ENCODE measurements at regions not wholly inside any gene's neighbourhood (a gene's known extent, or its start where the extent isn't known, plus 50 kb on each side); places are given as distances from the start of the nearest gene placed in this dataset.

DNA sequence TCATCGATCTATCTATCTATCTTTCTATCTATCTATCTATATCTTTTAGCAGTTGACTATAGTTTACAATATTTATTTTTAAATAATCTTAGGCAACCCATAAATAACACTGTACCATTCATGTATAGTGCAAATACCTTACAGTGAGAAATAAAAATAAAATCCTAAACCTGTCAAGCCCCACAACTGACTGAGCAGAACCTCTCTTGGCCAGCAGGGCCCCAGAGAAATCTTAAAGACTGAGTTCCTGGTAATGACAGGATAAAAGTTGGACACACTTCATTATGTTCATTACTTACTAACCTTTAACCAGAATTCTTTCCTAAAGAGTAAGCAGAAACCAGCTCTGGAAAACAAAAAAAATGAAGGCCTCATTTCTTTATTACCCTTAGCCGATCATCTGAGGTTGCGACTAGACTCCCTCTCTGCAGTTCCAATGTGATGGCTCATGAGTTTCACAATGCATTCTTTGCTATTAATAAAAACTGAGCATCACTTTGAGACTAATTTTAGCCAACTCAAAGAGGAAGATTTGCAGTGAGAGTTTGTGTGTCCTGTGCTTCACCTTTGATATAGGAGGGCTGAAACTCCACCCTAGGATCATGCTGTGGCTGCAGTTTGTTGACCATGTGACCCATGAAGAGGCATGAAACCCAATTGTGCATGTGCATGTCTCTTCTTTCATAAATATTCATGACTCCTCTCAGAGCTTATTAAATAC is 1072.0 kb downstream of the NSUN3 start:
- ATAC-seq (no peak), DNase-seq (peak; percentile 10)
- POLR2A ChIA-PET (ENCODE audit: unreplicated experiment), result no interaction called here
- TF ChIP-seq EZH2phosphoT487 (IDR thresholded peaks at IDR 0.05; ENCODE audit: borderline replicate concordance, low read length), result no peak
- TF ChIP-seq, protein P1, sequence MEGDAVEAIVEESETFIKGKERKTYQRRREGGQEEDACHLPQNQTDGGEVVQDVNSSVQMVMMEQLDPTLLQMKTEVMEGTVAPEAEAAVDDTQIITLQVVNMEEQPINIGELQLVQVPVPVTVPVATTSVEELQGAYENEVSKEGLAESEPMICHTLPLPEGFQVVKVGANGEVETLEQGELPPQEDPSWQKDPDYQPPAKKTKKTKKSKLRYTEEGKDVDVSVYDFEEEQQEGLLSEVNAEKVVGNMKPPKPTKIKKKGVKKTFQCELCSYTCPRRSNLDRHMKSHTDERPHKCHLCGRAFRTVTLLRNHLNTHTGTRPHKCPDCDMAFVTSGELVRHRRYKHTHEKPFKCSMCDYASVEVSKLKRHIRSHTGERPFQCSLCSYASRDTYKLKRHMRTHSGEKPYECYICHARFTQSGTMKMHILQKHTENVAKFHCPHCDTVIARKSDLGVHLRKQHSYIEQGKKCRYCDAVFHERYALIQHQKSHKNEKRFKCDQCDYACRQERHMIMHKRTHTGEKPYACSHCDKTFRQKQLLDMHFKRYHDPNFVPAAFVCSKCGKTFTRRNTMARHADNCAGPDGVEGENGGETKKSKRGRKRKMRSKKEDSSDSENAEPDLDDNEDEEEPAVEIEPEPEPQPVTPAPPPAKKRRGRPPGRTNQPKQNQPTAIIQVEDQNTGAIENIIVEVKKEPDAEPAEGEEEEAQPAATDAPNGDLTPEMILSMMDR (conservative IDR thresholded peaks at IDR 0.05; ENCODE audit: low read depth, low read length), result 0 out of 2 replicates have a peak, but pooled peaks have one; percentile 15
- Histone ChIP-seq H3K9me2 (replicated peaks; ENCODE audit: low read length) (no peaks in the 10 kb centered on the region), H2AFZ (ENCODE audit: low read length) (no peak overlapping the region), H3K36me3 (ENCODE audit: low read depth, low read length) (no peaks in the 10 kb centered on the region), H3K4me1 (ENCODE audit: insufficient read depth, low read length) (no peaks in the 10 kb centered on the region), H3K4me2 (ENCODE audit: low read length) (no peak overlapping the region), H3F3A (ENCODE audit: low read length, unreplicated experiment) (no peaks in the 10 kb centered on the region), H3K4me3 (ENCODE audit: low read length) (no peak overlapping the region), H4K20me1 (ENCODE audit: low read length) (no peaks in the 10 kb centered on the region), H3K79me2 (ENCODE audit: low read length) (no peaks in the 10 kb centered on the region), H3K27me3 (ENCODE audit: low read length) (no peaks in the 10 kb centered on the region), H3K27ac (ENCODE audit: low read length) (no peak overlapping the region), H3K9me3 (ENCODE audit: low read length) (no peaks in the 10 kb centered on the region), H3K9ac (ENCODE audit: low read length) (no peak overlapping the region)
- BruUV-seq (replicated peaks), result no TSS peak
- CTCF ChIA-PET, result no interaction called here
- intact Hi-C loops (cut with micrococcal nuclease), result loop anchor here (5.0 to 10.0 kb wide), 2 partner anchors 147 to 350 kb away; no protein-coding TSS in a partner anchor

GRCh38 chr3:95148107-95148506 is 1085.2 kb downstream of the NSUN3 start:
- no peak for TF ChIP-seq EZH2 (IDR thresholded peaks at IDR 0.05; ENCODE audit: low read length, unreplicated experiment)
- TF ChIP-seq, protein P1 (conservative IDR thresholded peaks at IDR 0.05; ENCODE audit: low read depth, low read length), result no peak
- TF ChIP-seq EZH2phosphoT487 (IDR thresholded peaks at IDR 0.05; ENCODE audit: borderline replicate concordance, low read length), result no peak
- ATAC-seq (no peak), DNase-seq (no peak)
- Histone ChIP-seq H2AFZ (ENCODE audit: low read length) (no peak overlapping the region), H3K4me3 (ENCODE audit: low read length) (no peak overlapping the region), H3K9me3 (ENCODE audit: low read length) (no peaks in the 10 kb centered on the region), H3K27me3 (ENCODE audit: low read length) (no peaks in the 10 kb centered on the region), H4K20me1 (ENCODE audit: low read length) (no peaks in the 10 kb centered on the region), H3K9ac (ENCODE audit: low read length) (no peak overlapping the region), H3F3A (ENCODE audit: low read length, unreplicated experiment) (no peaks in the 10 kb centered on the region), H3K4me2 (ENCODE audit: low read length) (no peak overlapping the region), H3K27ac (ENCODE audit: low read length) (no peak overlapping the region), H3K9me2 (replicated peaks; ENCODE audit: low read length) (no peaks in the 10 kb centered on the region), H3K79me2 (ENCODE audit: low read length) (no peaks in the 10 kb centered on the region), H3K36me3 (ENCODE audit: low read depth, low read length) (no peaks in the 10 kb centered on the region), H3K4me1 (ENCODE audit: insufficient read depth, low read length) (no peaks in the 10 kb centered on the region)
- BruUV-seq (replicated peaks), result no TSS peak
- CTCF ChIA-PET, result no interaction called here
- POLR2A ChIA-PET (ENCODE audit: unreplicated experiment), result no interaction called here
- intact Hi-C loops (cut with micrococcal nuclease), result no loop called here

DNA sequence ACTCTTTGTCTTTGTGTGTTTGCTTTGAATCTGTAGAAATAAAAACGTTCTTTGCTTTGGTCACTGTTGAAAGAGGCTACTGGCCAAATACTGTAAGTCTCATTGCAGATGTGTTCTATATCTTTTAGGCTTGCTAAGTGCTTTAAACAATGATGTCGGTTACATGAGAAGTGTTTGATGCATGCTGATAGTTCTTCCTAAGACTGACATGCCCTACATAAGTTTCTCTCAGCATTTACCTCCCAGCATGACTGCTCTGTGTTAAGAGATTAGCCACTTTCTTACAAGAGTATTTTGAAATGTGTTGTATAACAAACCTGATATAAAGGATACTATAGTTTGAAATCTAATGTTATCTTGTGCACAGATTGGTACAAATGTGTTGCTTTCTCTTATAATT is 1088.7 kb downstream of the NSUN3 start:
- TF ChIP-seq, protein P1 (conservative IDR thresholded peaks at IDR 0.05; ENCODE audit: low read depth, low read length), result no peak
- TF ChIP-seq EZH2phosphoT487 (IDR thresholded peaks at IDR 0.05; ENCODE audit: borderline replicate concordance, low read length), result no peak
- ATAC-seq, result no peak

More for the DNA sequence above, 1088.7 kb downstream of the NSUN3 start:
- H2AFZ ChIP-seq (ENCODE audit: low read length), result no peak overlapping the region
- H3K9me3 ChIP-seq (ENCODE audit: low read length), result no peaks in the 10 kb centered on the region
- DNase-seq, result no peak
- no peak overlapping the region for H3K4me2 ChIP-seq (ENCODE audit: low read length)
- H3K4me3 ChIP-seq (ENCODE audit: low read length), result no peak overlapping the region
- H3K9ac ChIP-seq (ENCODE audit: low read length), result no peak overlapping the region
- POLR2A ChIA-PET (ENCODE audit: unreplicated experiment), result no interaction called here
- no peaks in the 10 kb centered on the region for H4K20me1 ChIP-seq (ENCODE audit: low read length)
- no peaks in the 10 kb centered on the region for H3K9me2 ChIP-seq (replicated peaks; ENCODE audit: low read length)
- H3K27me3 ChIP-seq (ENCODE audit: low read length), result no peaks in the 10 kb centered on the region
- no peaks in the 10 kb centered on the region for H3F3A ChIP-seq (ENCODE audit: low read length, unreplicated experiment)
- no peaks in the 10 kb centered on the region for H3K79me2 ChIP-seq (ENCODE audit: low read length)
- CTCF ChIA-PET, result no interaction called here
- H3K4me1 ChIP-seq (ENCODE audit: insufficient read depth, low read length), result peaks cover 14% of the 10 kb centered on the region
- intact Hi-C loops (cut with micrococcal nuclease), result loop anchor here (5.0 to 10.0 kb wide), 3 partner anchors 131 to 463 kb away; no protein-coding TSS in a partner anchor
- no peaks in the 10 kb centered on the region for H3K36me3 ChIP-seq (ENCODE audit: low read depth, low read length)
- no peak overlapping the region for H3K27ac ChIP-seq (ENCODE audit: low read length)
- no TSS peak for BruUV-seq (replicated peaks)

Data from PC-3 (cell line).